ENCODE measurements at regions not wholly inside any gene's neighbourhood (a gene's known extent, or its start where the extent isn't known, plus 50 kb on each side); places are given as distances from the start of the nearest gene placed in this dataset.

GRCh38 chr4:29046186-29046585 is 1674.0 kb upstream of the PCDH7 start:
- 44 to 53% methylated on average over 2 of the region's 2 CpGs for WGBS, 2 donors
- DNase-seq (ENCODE audit: low spot score in 2 of 2) = no peak
- H3K4me3 ChIP-seq (ENCODE audit: low read depth, poor library complexity, severe bottlenecking) = no peak overlapping the region
- intact Hi-C loops (cut with DNase I; ENCODE audit: low total_unique reads) = no loop called here
- TF ChIP-seq POLR2A (IDR thresholded peaks at IDR 0.05) (no peak), CTCF (IDR thresholded peaks at IDR 0.05) (no peak)

- 70 to 73% methylated on average over 2 of the region's 2 CpGs for WGBS, 2 donors
- DNase-seq (ENCODE audit: low spot score in 2 of 2) = no peak
- intact Hi-C loops (cut with DNase I; ENCODE audit: low total_unique reads) = no loop called here
Observed at GRCh38 chr4:29046781-29047180, 1673.4 kb upstream of the PCDH7 start.

DNA sequence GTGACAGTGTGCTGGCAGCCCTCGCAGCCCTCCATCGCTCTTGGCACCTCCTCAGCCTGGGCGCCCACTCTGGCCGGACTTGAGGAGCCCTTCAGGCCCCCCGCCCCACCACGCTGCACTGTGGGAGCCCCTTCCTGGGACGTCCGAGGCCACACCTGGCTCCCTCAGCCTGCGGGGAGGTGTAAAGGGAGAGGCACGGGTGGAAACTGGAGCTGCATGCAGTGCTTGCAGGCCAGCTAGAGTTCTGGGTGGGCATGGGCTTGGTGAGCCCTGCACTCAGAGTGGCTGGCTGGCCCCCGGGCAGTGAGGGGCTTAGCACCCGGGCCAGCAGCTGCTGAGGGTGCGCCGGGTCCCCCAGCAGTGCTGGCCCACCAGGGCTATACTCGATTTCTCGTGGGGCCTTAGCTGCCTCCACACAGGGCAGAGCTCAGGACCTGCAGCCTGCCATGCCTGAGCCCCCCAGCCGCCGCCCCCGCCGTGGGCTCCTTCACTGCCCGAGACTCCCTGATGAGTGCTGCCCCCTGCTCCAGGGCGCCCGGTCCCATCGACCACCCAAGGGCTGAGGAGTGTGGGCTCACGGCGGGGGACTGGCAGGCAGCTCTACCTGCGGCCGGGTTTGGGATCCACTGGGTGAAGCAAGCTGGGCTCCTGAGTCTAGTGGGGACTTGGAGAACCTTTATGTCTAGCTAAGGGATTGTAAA is 1672.7 kb upstream of the PCDH7 start:
- 95 to 96% methylated on average over 13 to 25 of the region's 28 CpGs for WGBS, 2 donors
- H3K4me3 ChIP-seq (ENCODE audit: low read depth, poor library complexity, severe bottlenecking) = no peak overlapping the region
- intact Hi-C loops (cut with DNase I; ENCODE audit: low total_unique reads) = no loop called here
- TF ChIP-seq CTCF (IDR thresholded peaks at IDR 0.05) (no peak), POLR2A (IDR thresholded peaks at IDR 0.05) (no peak)
- no peak for DNase-seq (ENCODE audit: low spot score in 2 of 2)

More at GRCh38 chr4:29046781-29047180, 1673.4 kb upstream of the PCDH7 start:
- no peak for TF ChIP-seq POLR2A (IDR thresholded peaks at IDR 0.05)
- TF ChIP-seq CTCF (IDR thresholded peaks at IDR 0.05) = no peak
- H3K4me3 ChIP-seq (ENCODE audit: low read depth, poor library complexity, severe bottlenecking) = no peak overlapping the region

- intact Hi-C loops (cut with DNase I; ENCODE audit: low total_unique reads) = no loop called here
- 63 to 64% methylated on average over 4 of the region's 4 CpGs for WGBS, 2 donors
- TF ChIP-seq POLR2A (IDR thresholded peaks at IDR 0.05) (no peak), CTCF (IDR thresholded peaks at IDR 0.05) (no peak)
- no peak overlapping the region for H3K4me3 ChIP-seq (ENCODE audit: low read depth, poor library complexity, severe bottlenecking)
- no peak for DNase-seq (ENCODE audit: low spot score in 2 of 2)
Observed at GRCh38 chr4:29051381-29051965, 1668.7 kb upstream of the PCDH7 start.

- DNase-seq (ENCODE audit: low spot score in 2 of 2) = no peak
Observed at GRCh38 chr4:29052266-29052665, 1667.9 kb upstream of the PCDH7 start.

More at GRCh38 chr4:29052266-29052665, 1667.9 kb upstream of the PCDH7 start:
- TF ChIP-seq CTCF (IDR thresholded peaks at IDR 0.05) (no peak), POLR2A (IDR thresholded peaks at IDR 0.05) (no peak)
- WGBS, 2 donors = 78 to 84% methylated on average over 4 of the region's 4 CpGs
- H3K4me3 ChIP-seq (ENCODE audit: low read depth, poor library complexity, severe bottlenecking) = no peak overlapping the region
- intact Hi-C loops (cut with DNase I; ENCODE audit: low total_unique reads) = no loop called here

Measured in lower leg skin (tissue), 4 donors.